B cell (primary cell): ENCODE measurements at regions not wholly inside any gene's neighbourhood (a gene's known extent, or its start where the extent isn't known, plus 50 kb on each side); places are given as distances from the start of the nearest gene placed in this dataset.

Source experiments
- CTCF ChIP-seq: fragments of 200-600 bp; IDR thresholded peaks from one replicate; pipeline ENCODE4 v1.8.0; 2022; ENCODE audit warnings: antibody characterized with exemption, mild to moderate bottlenecking
- EZH2 ChIP-seq: IDR thresholded peaks from 2 replicates; pipeline ENCODE4 v1.6.1; 2012; ENCODE audit warnings: borderline replicate concordance, low read depth, mild to moderate bottlenecking, moderate library complexity, low read length; ENCODE audit not compliant: insufficient read depth, poor library complexity, severe bottlenecking

GRCh38 chr20:58016779-58017178 lies 211.7 kb downstream of the ANKRD60 start:
- TF ChIP-seq CTCF: no peak
- no peak for TF ChIP-seq EZH2
